ENCODE measurements at regions not wholly inside any gene's neighbourhood (a gene's known extent, or its start where the extent isn't known, plus 50 kb on each side); places are given as distances from the start of the nearest gene placed in this dataset.

GRCh38 chr6:11869672-11870340 lies 91.2 kb upstream of the ADTRP start:
- no peak for TF ChIP-seq EZH2phosphoT487 (IDR thresholded peaks at IDR 0.05; ENCODE audit: insufficient read depth, low read depth)
- TF ChIP-seq EZH2 (IDR thresholded peaks at IDR 0.05; ENCODE audit: insufficient read depth, poor library complexity, severe bottlenecking), result no peak
